NB4 (cell line): ENCODE measurements at regions not wholly inside any gene's neighbourhood (a gene's known extent, or its start where the extent isn't known, plus 50 kb on each side); places are given as distances from the start of the nearest gene placed in this dataset.

Experiments
- DNase-seq: peaks from one replicate; pipeline ENCODE4 v3.0.0; 2010; ENCODE audit warnings: low read depth
- H3K4me3 ChIP-seq: one replicate; pipeline ENCODE4 v1.5.1; 2011; ENCODE audit warnings: mild to moderate bottlenecking, low read depth, low read length, moderate library complexity
- CTCF ChIP-seq: IDR thresholded peaks from one replicate; pipeline ENCODE4 v1.5.1; 2012; ENCODE audit warnings: low read depth, low read length
- MYC ChIP-seq: IDR thresholded peaks from 2 replicates; pipeline ENCODE4 v1.6.1; 2011; ENCODE audit warnings: low read depth, low read length
- POLR2A ChIP-seq: IDR thresholded peaks from 2 replicates; pipeline ENCODE4 v1.6.1; 2011; ENCODE audit warnings: mild to moderate bottlenecking; ENCODE audit not compliant: insufficient read length; ENCODE audit errors: extremely low read depth
- TF ChIP-seq, protein P1 (sequence below): IDR thresholded peaks from 2 replicates; pipeline ENCODE4 v1.6.1; 2011; ENCODE audit warnings: low read depth, low read length

DNA sequence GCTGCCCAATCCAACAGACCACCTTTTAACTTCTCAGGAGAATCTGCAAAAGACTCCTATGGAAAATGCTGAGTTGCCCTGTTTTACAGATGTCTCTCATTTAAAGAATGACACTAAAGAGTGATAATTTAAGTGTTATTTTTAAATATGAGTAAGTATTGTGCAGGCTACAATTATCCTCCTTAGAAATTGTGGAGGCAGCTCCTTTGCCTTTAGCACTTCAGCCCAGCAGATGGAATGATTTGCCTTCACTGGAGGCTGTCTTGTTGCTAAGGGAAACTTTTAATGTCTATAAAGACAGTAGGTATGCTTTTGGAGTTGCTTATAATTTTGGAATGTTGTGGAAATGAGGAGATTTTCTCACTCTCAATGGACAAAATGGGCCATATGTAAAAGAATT lies 1345.5 kb downstream of the NCAM2 start:
- H3K4me3 ChIP-seq = no peak overlapping the region
- no peak for DNase-seq
- TF ChIP-seq POLR2A = no peak
- TF ChIP-seq CTCF = no peak
- no peak for TF ChIP-seq MYC
- TF ChIP-seq, protein P1, sequence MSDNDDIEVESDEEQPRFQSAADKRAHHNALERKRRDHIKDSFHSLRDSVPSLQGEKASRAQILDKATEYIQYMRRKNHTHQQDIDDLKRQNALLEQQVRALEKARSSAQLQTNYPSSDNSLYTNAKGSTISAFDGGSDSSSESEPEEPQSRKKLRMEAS = no peak

GRCh38 chr21:22345624-22346023 lies 1347.4 kb downstream of the NCAM2 start:
- TF ChIP-seq POLR2A = no peak
- TF ChIP-seq MYC = no peak
- TF ChIP-seq CTCF = no peak
- TF ChIP-seq, protein P1 = no peak
- no peak for DNase-seq
- no peak overlapping the region for H3K4me3 ChIP-seq

DNA sequence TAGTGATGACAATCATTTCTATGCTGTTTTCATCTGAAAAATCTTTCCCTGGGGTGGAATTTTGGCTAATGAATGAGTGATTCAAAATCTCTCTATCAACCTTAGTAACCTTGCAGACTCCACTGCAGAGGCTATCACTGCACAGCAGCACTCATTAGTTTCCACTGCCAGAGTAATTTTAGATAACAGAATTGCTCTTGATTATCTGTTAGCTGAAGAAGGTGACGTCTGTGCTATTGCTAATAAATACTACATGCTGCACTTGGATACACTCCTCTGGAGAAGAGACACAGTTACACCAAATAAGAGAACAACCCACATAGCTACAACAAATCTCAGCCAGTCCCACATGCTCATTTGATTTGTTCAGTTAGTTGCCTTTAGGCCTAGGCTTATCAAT lies 1348.4 kb downstream of the NCAM2 start:
- TF ChIP-seq CTCF (no peak), MYC (no peak), POLR2A (no peak)
- TF ChIP-seq, protein P1 = no peak
- no peak for DNase-seq
- H3K4me3 ChIP-seq = no peak overlapping the region

GRCh38 chr21:22351076-22351475 lies 1352.9 kb downstream of the NCAM2 start:
- no peak overlapping the region for H3K4me3 ChIP-seq
- TF ChIP-seq MYC (no peak), CTCF (no peak), POLR2A (no peak)
- TF ChIP-seq, protein P1 = no peak
- DNase-seq = no peak

DNA sequence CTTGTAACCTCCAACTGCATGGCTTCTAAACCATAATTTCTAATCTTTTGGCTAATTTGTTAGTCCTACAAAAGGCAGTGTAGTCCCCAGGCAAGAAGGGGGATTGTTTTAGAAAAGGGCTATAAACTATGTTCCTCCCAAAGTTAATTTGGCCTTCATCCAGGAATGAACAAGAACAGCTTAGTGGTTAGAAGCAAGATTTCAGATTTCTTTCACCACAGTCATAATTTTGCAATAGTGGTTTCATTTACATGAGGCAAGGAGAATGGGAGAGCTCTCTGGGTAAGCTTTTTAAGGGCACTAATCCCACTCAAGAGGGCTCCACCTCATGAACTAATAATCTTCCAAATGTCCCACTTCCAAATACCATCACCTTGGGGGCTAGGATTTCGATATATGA lies 1353.9 kb downstream of the NCAM2 start:
- DNase-seq = peak; percentile 5
- TF ChIP-seq MYC = no peak
- TF ChIP-seq, protein P1 = no peak
- no peak for TF ChIP-seq CTCF
- TF ChIP-seq POLR2A = no peak

DNA sequence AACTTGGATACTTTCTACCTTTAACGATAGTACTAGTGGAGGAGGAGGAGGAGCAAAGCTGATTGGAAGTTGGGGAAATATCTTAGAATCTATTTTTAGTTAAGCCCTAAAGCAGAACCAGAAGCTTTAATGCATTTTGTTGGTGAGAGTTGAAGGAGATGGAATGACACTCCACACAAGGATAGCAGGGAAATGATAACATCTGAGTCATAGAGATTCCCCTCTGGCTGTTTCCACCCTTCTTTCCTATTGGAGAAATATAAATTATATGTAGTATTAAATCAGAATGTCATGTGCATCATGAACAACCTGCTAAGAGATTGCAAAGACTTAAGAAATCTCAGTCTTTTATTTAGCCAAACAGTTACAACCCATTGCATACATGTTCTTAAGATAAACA lies 1357.7 kb downstream of the NCAM2 start:
- no peak overlapping the region for H3K4me3 ChIP-seq
- no peak for TF ChIP-seq POLR2A
- no peak for DNase-seq

More for the DNA sequence above, 1353.9 kb downstream of the NCAM2 start:
- no peak overlapping the region for H3K4me3 ChIP-seq
